Ramos (cell line): ENCODE measurements at regions not wholly inside any gene's neighbourhood (a gene's known extent, or its start where the extent isn't known, plus 50 kb on each side); places are given as distances from the start of the nearest gene placed in this dataset.

Experiments used
- in situ Hi-C: fragments of 300-500 bp; cut with MboI; formaldehyde crosslinking; loops from one replicate; pipeline ENCODE4 v1.14.3; 2022; ENCODE audit warnings: low sequenced_read_pairs; ENCODE audit not compliant: unreplicated experiment

DNA sequence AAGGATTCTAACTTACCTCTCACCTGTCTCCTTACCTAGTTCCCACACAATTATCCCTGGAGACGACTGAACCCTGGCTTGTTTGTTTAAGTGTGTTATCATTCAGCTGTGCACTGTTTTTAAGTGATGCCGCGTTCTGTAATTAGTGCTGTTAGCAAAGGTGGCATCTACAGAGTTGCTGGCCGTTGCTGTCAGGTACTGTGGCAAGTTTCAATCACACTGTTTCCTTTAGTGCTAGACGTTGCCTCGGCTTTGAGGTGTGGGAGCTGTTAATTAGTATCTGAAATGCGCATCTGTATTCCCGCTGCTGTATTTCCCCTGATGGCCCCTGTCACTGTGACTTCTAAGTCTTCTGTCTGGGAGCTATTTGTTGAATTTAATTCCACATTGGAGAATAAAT lies 193.8 kb upstream of the GAS1 start:
- in situ Hi-C loops: no loop called here

DNA sequence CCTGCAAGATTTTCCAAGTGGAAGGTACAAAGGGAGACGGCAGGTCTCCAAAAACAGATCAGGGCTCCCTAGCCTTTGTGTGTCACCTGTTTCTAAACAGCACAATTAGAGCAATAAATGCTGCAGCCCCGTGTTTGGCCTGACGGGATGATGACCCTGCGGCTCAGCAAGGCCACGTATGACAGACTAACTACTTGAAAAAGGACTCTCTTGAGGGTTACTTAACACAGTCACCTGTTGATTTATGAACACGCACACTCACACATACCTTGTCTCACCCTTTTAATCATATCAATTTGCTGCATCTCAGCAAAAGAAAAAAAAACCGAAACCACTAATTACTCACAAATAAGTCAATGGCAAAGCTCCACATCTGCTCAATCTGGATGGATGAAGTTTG lies 199.6 kb upstream of the GAS1 start:
- in situ Hi-C loops: no loop called here

DNA sequence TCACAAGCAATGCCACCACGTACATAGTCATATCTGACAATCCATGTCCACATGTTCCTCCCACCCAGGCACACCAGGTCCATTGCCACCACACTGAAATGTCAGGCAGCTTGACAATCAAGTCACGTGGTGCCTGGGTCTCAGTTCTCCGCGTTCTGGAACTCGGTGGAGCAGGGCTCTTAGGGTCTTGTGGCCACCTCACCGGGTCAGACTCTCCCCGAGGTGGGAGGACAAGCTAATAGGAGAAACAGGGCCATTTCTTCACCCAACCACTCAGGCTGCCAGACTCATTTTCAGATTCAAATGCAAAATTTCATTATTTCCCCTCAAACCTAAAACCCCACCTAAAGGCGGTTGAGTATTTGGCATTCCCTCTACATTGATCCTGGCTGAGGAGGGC lies 200.5 kb upstream of the GAS1 start:
- in situ Hi-C loops: no loop called here

DNA sequence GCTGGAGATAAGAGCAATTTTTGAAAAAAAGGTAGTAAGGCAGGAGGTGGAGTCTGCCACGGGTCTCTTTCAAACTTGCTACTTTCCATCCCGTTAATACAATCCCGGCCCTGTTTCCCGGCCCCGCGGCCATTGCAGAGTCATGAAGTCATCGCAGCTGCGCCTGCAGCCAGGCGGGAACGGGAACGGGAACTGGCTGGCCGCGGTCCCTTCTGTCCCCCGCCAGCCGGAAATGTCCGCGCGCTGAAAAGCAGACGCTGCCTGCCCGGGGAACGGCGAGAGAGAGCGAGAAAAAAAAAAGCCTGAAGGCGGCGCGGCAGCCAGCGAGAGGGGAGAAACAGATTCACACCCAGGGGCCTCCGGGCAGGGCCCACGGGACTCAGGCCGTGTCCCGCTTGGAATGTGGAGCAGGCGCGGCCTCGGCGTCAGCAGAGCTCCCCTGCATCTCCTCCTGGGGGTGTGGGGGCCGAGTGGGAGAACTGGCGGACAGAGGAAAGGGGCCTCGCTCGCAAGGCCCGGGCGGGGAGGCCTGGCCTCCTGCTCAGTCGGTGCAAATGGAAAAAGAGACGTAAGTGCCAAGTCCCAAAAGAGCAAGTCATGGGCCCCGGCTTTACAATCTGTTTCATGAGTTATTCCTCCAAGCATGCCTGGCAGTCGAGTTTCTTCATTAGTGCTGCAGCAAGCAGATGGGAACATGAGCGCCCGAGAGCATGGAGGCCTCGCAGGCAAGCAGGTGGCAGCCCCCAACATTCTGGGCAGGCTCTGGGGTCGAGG lies 201.2 kb upstream of the GAS1 start:
- in situ Hi-C loops: no loop called here

- in situ Hi-C loops: no loop called here
Observed at GRCh38 chr9:87149799-87150198, 202.5 kb upstream of the GAS1 start.

DNA sequence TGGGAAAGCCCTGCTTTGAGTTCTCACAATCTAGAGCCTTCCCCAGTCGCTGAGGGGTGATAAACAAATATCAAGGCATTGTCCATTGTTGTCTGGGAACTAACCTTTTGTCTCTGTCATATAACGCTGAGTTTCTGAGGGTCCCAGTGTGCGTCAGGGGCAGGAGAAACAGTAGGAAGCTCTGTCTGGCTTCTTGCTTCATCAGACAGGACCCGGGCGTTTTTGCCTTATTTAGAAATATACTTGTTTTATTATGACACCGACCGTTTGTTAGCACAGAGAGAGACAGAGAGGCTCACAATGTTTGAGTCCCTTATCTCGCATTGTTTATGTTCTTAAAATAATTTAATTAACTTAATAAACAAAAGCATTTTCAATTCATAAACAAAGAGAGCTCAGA lies 204.9 kb upstream of the GAS1 start:
- in situ Hi-C loops: no loop called here

DNA sequence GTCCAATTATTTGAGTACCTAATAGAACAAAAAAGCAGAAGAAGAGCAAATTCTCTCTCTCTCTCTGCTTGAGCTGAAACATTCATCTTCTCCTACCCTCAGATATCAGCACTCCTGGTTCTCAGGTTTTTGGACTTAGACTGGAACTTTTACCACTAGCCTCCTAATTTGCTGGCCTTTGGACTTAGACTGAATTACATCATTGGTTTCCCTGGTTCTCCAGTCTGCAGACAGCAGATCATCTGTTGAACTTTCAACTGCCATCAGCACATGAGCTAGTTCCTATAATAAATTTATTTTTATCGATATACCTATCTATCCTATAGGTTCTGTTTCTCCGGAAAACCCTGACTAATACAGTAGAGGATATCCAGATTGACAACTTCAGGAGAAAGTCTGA lies 208.9 kb upstream of the GAS1 start:
- in situ Hi-C loops: no loop called here

DNA sequence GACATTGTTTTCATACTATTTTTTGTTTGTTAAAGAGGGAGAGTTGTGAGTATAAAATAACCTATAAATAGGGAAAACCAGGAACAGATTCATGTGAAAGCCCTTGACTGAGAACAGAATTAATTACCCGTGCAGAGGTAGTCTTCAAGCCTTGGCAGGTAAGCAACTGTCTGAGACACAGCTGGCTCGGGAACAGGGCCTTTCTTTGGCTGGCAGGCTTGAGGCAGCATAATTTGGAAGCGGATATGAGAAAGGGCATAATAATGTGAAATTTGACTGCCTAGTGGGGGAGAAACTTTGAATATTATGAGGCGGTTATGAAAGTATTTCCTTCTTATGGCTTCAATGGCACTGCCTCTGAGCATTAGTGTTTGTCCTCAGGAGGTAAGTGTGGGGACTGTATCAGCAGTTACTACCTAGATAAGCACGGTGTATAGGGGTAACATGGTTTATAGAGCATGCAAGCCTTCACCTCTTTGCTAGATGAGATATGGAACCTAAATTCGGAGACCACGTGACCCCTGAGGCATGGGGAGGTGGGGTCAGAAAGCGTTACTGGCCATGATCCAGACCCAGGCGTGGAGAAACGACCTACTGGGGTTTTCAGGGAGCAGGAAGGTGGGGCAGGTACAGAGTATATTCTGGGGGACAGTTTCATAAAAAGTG lies 210.2 kb upstream of the GAS1 start:
- in situ Hi-C loops: no loop called here

DNA sequence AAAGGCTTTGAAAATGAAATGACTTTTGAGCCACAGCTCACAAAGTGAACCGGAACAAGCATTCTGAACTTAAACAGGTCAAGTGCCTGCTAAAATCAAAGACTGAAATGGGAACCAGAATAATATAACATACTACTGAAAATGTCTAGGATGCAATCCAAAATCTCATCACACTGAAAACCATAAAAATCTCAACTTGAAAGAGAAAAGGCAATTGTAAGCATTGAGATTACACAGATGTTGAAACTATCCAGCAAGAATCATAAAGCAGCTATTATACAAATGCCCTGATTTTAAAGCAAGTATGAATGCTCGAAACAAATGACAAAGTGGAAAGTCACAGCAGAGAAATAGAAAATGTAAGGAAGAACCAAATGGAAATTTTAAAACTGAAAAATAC lies 211.5 kb upstream of the GAS1 start:
- in situ Hi-C loops: no loop called here

GRCh38 chr9:87160148-87161102 lies 213.1 kb upstream of the GAS1 start:
- in situ Hi-C loops: no loop called here

- in situ Hi-C loops: no loop called here
Observed at GRCh38 chr9:87167161-87167560, 219.9 kb upstream of the GAS1 start.

DNA sequence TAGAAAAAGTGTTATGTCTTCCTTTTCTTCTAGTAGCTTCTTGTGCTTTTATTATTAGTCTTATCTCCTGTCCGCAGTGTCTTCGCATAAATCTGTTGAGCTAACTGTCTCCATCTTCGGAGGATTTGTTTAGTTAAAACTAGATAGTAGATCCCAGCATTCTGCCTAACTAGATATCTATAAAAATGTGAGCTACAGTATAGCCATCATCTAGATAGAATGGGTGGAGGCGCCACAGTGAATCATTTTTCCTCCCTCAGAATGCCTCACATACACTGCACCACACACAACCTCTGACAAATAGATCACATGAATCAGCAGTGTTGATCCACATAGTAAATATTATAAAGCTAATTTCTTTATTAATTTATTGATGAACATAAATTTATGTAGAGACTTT lies 220.3 kb upstream of the GAS1 start:
- in situ Hi-C loops: no loop called here

GRCh38 chr9:87178302-87178701 lies 231.0 kb upstream of the GAS1 start:
- in situ Hi-C loops: no loop called here

DNA sequence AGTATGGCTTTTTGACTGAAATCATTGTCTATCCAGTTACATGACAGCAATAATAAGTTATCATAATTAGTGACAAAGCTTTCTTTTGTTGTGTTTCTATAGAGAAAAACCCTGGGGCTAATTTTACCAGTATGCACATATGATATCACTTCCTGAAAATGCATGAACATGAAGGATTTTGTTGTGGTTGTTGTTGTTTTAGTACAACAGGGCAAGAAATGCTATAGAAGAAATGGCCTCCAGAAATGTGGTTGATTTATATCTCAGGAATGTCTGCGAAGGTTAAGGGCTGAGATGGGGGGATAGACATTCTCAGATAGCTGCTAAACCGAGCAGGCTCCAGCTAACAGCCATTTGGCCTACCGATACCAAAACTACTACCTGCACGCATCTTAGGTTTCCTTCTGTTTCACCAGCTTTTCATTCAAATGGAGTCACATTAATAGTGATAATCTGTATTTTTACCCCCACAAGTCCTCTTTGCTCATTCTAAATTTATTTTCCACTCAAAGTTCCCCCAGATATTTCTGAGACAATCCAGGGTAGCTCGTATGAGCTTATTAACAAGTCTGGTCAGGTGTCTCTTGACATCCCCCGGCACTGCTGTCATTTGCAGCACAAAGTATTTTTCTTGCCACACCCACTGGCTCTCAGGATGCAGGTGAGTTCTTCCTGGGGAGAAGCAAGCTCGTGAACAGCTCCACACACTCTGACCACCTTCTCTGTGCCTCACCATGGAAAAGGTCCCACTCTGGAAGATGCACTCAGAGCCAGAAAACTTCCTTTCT lies 232.4 kb upstream of the GAS1 start:
- in situ Hi-C loops: no loop called here

DNA sequence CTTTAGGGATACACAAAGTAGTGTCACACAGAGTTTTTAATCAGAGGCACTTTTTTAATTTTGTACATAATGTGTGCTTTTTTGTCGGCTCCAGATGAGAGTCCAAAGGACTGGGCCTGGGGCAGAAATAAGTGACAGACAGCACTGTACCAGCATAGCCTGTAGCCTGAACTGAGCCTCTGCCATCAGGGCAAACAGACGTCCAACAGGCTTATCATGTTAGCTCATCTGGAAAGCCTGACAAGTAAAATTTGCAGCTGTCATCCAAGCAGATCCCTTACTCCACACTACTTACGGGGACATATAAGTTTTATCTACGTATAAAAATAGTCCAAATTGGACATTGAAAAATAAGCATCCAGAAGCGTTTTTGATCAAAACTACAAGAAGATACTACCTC lies 233.1 kb upstream of the GAS1 start:
- in situ Hi-C loops: no loop called here

- in situ Hi-C loops: no loop called here
Observed at GRCh38 chr9:87180841-87181240, 233.5 kb upstream of the GAS1 start.

GRCh38 chr9:87181670-87182069 lies 234.4 kb upstream of the GAS1 start:
- in situ Hi-C loops: no loop called here

DNA sequence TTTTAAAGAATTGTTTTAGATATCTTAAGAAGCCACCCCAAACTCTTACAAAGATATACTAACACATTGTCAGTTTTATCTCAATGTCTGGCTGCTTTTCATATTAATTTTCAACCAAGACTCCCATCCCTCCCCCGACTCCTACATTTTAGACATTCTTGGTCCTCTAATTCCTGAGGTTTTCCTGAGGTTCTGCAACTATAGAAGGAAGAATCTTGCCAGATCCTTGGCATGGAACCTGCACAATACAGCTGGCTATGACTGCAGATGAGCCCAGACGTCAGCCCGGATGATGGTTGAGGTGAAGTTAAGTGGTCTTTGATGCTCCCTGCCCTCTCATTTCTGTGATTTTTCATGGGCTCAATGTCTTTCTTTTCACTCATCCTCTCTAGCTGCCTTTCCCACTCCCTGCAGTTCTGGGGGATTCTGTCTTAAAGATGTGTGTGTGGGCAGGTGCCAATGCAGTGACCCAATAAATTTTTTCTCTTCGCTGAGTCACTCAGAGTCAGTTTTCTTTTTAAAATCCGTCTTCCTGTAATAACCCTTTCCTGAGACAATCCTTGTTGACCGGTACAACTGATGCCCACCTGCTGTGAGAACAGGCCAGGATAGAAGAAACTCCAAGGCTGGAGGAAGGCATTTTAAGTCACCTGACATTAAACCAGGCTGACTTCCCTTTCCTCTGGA lies 237.8 kb upstream of the GAS1 start:
- in situ Hi-C loops: no loop called here

DNA sequence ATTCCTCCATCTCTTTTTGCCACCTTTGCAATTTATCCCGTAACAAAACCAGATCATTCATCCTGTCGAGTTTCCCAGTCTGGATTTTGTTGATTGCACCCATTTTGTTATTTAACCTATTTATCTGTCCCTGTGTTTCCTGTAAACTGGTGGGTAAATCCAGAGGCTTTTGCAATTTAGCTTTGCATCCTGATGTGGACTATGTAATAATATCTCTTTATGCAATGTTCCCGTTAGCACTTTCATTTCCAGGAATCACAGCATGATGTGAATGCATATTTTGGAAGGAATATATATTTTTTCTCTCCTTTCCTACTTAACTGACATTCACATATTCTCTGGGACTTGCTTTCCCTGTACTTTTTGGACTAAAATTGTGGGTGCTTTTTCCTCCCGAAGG lies 240.3 kb upstream of the GAS1 start:
- in situ Hi-C loops: no loop called here

- in situ Hi-C loops: no loop called here
Observed at GRCh38 chr9:87189006-87189405, 241.7 kb upstream of the GAS1 start.
